ENCODE measurements at regions not wholly inside any gene's neighbourhood (a gene's known extent, or its start where the extent isn't known, plus 50 kb on each side); places are given as distances from the start of the nearest gene placed in this dataset.

DNA sequence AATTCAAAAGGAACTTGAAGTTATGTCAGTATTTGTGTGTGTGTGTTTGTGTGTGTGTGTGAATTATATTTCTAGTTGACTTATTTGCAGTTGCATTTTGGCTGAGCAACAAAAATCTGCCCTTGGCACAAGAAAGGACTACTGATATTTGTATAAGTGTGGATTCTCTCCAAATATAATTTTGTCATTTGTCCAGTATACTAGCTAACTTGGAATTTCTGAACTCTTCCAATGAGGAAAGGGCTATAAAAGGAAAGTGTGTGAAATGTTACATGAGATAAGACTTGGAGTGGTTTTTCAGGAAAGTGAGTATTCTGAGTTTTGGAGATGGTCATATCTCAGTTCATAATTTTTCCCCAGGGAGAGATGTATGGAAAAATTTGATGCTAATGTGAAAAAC is 1384.1 kb upstream of the B3GALT2 start:
- H3K27ac Mint-ChIP-seq: no peak overlapping the region
- no peaks in the 10 kb centered on the region for H3K36me3 Mint-ChIP-seq
- H3K9me3 Mint-ChIP-seq: no peaks in the 10 kb centered on the region
- ATAC-seq (no peak), DNase-seq (ENCODE audit: low spot score in 2 of 2) (no peak)

DNA sequence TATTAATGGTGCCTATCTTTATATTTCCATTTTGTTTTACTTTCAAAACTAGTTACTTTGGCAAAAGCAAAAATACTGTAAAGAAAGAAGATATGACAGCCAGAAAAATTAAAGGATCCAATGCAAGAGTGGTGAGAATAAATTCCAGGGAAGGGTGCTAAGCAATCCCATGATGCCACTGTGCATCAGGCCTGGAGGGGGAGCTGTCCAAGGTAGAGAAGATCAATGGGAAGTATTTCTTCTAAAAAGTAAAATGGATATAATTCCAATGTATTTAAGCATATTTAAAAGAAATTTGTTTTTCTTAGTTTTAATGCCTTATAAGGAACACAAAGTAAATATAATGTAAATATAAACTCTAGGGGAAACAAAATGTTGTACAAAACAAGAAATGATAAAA is 1382.2 kb upstream of the B3GALT2 start:
- Mint-ChIP-seq H3K36me3 (no peaks in the 10 kb centered on the region), H3K9me3 (no peaks in the 10 kb centered on the region)
- ATAC-seq: no peak

DNA sequence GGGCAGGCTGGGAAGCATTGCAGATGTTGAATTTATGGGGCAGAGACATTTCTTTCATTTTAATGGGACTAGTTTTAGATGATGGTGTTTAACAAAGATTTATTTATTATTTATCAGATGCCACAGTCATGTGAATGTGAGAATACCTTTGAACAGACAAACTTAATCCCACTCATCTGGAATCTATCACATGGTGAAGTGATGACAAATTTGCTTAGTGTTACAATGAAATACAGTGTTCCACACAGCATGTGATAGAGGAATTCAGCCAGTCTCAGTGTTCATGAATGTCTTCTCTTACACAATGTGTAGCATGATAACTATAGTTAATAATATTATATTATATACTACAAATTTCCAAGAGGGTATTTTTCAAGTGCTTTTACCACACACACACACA is 1361.7 kb upstream of the B3GALT2 start:
- peaks cover 5% of the 10 kb centered on the region in 2 donors for H3K9me3 Mint-ChIP-seq
- H3K36me3 Mint-ChIP-seq: no peaks in the 10 kb centered on the region
- DNase-seq (ENCODE audit: low spot score in 2 of 2) (no peak), ATAC-seq (no peak)
- H3K27ac Mint-ChIP-seq: no peak overlapping the region

More for the DNA sequence above, 1382.2 kb upstream of the B3GALT2 start:
- no peak for DNase-seq (ENCODE audit: low spot score in 2 of 2)
- H3K27ac Mint-ChIP-seq: no peak overlapping the region

DNA sequence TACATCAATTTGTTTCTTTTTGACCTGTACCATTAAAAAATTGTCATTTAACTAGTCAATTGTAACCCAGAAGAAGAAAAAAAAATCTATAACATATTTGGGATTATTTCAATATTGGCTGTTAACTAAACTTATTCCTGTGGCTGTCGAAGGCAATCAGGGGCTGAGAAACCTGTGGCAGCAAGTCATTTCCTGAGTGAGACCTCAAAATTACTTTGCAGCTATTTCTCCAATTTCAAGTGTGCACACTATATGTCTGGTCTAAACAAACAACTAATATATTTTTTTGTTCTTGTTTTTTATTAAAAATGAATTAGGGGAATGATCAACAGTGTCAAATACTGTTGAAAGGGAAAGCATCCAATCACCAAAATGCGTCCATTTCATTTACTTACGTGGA is 1357.6 kb upstream of the B3GALT2 start:
- Mint-ChIP-seq H3K9me3 (peaks cover 5 to 8% of the 10 kb centered on the region in 2 donors), H3K27ac (no peak overlapping the region), H3K36me3 (no peaks in the 10 kb centered on the region)
- no peak for DNase-seq (ENCODE audit: low spot score in 2 of 2)
- no peak for ATAC-seq

DNA sequence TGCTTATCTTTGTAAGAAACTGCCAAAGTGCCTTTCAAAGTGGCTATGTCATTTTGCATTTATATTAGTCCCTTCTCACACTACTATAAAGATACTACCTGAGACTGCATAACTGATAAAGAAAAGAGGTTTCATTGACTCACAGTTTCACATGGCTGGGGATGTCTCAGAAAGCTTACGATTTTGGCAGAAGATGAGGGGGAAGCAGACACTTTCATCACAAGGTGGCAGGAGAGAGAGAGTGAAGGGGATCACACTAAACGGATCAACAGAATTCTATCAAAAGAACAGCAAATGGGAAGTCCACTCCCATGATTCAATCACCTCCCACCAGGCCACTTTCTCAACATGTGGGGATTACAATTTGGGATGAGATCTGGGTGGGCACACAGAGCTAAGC is 1352.0 kb upstream of the B3GALT2 start:
- Mint-ChIP-seq H3K9me3 (peaks cover 4% of the 10 kb centered on the region in 2 donors), H3K36me3 (no peaks in the 10 kb centered on the region), H3K27ac (no peak overlapping the region)
- no peak for DNase-seq (ENCODE audit: low spot score in 2 of 2)
- no peak for ATAC-seq

DNA sequence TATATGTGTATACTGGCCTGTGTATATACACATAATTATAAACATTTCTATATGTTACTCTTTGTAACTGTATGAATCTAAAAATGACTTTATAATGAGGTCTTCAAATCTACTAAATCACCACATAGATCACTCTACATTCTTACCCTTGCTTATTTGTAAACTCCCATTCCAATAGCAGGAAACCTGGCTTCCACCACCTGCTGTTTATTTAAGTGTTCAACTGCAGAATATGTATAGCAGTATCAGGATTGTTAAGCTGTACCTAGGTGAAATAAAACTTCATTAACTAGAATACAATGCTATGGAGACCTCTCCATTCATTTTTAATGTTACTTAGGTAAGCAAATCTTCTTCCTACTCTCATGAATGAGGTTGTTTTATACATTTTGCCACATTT is 1351.1 kb upstream of the B3GALT2 start:
- peaks cover under 1 to 4% of the 10 kb centered on the region in 2 donors for H3K9me3 Mint-ChIP-seq
- no peak for DNase-seq (ENCODE audit: low spot score in 2 of 2)
- no peak for ATAC-seq
- H3K27ac Mint-ChIP-seq: no peak overlapping the region
- H3K36me3 Mint-ChIP-seq: no peaks in the 10 kb centered on the region

DNA sequence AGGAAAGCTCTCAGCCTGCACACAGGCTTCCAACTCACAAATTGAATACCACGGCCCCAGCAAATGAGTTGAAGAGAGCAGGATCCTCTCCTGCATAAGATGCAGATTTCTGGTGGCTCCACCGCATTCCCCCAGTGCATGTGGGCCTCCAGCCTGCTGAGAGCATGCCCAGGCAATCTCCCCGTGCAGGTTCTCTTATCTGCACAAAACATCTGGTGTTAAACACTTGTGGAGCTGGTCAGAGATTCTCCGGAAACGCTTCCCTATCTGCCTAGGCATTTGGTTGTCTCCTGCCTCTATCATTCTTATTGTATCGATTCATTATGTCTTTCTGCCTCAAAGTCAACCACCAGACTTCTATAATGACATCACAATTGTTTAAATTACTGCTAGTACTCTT is 1349.0 kb upstream of the B3GALT2 start:
- ATAC-seq: no peak
- H3K9me3 Mint-ChIP-seq: peaks cover 0 to 4% of the 10 kb centered on the region in 2 donors
- H3K36me3 Mint-ChIP-seq: no peaks in the 10 kb centered on the region
- no peak overlapping the region for H3K27ac Mint-ChIP-seq
- no peak for DNase-seq (ENCODE audit: low spot score in 2 of 2)

DNA sequence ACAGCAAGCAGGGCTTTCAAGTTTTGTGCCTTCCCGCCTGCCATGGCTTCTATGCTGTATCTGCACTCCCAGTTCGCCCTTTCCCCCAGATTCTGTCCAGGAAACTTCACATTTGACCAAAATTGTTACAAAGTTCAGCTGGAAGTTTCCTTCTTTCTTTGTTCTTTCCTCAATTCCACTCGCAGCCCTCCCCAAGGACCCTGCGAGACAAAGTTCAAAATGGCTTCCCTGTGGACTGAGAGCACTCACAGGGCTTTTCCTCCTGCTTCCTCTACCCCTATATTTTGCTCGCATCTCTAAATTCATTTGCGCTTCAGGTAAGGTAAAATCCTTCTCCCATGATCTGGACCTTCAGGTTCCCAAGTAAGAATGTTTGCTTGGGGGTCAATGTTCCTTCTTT is 1348.4 kb upstream of the B3GALT2 start:
- Mint-ChIP-seq H3K36me3 (no peaks in the 10 kb centered on the region), H3K27ac (no peak overlapping the region), H3K9me3 (peaks cover 0 to 4% of the 10 kb centered on the region in 2 donors)
- DNase-seq (ENCODE audit: low spot score in 2 of 2) (no peak), ATAC-seq (no peak)

DNA sequence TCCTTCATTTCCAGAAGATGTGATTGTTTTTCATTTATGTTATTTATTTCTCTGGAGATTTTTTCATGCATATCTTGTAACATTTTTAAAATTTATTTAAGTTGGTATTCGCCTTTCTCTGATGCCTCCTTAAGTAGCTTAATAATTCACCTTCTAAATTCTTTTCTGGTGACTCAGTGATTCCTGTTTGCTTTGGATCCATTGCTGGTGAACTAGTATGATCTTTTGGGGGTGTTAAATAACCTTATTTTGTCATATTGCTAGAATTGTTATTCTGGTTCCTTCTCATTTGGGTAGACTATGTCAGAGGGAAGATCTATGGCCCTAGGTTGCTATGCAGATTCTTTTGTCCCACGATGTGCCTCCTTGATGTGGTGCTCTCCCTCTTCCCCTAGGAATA is 1347.2 kb upstream of the B3GALT2 start:
- peaks cover 0 to 4% of the 10 kb centered on the region in 2 donors for H3K9me3 Mint-ChIP-seq
- DNase-seq (ENCODE audit: low spot score in 2 of 2) (no peak), ATAC-seq (no peak)
- no peak overlapping the region for H3K27ac Mint-ChIP-seq
- H3K36me3 Mint-ChIP-seq: no peaks in the 10 kb centered on the region

DNA sequence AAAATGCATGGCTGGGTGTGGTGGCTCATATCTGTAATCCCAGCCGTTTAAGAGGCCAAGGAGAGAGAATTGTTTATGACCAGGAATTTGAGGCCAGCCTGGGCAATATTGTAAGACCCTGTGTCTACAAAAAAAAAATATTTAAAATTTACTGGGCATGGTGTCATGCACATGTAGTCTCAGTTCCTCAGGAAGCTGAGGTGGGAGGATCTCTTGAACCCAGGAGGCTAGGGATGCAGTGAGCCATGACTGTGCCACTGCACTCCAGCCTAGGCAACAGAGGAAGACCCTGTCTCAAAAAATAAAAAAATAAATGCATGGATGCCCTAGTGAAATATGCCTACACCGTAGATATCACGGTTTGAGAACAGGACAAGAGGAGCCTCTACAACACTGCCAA is 1331.2 kb upstream of the B3GALT2 start:
- H3K36me3 Mint-ChIP-seq: no peaks in the 10 kb centered on the region
- no peak for ATAC-seq
- DNase-seq (ENCODE audit: low spot score in 2 of 2): no peak
- H3K9me3 Mint-ChIP-seq: peaks cover 0 to 4% of the 10 kb centered on the region in 2 donors
- no peak overlapping the region for H3K27ac Mint-ChIP-seq

DNA sequence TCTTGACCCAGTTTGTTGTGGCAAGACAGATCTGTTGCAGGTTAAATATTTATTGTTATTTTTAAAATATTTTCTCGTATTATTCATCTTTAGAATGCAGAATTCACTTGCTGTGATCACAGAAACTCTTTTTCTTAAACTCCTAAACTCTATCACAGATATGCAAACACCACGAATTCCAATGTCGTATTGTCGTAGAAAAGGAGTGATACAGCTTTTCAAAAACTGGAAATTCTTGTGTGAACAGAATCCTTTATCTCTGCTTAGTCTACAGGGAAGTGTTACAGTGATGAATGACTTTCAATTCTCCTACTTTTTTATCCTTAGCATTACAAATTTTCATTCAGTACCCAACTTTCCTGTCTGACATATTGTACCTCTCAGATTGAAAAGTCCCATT is 1329.5 kb upstream of the B3GALT2 start:
- no peak overlapping the region for H3K27ac Mint-ChIP-seq
- no peaks in the 10 kb centered on the region for H3K36me3 Mint-ChIP-seq
- no peak for DNase-seq (ENCODE audit: low spot score in 2 of 2)
- H3K9me3 Mint-ChIP-seq: peaks cover 4 to 6% of the 10 kb centered on the region in 2 donors
- ATAC-seq: no peak

DNA sequence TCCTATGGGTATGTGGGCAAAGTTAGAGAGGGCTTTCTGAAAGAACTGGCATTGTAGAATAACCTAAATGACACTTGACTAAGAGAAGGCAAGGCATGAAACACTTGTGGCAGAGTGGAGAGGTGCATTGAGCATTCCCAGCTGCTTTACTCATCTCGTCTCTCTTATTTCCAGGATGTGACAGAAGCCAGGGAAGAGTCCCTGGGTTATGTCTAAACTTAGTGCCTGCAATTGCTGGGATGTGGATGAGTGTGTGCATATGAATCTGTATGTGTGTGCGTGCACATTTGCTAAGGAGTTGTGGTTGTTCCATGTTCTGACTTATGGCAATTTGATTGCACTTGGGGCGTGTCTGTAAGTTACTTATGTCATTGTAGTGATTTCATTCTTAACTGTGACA is 1326.5 kb upstream of the B3GALT2 start:
- no peak for ATAC-seq
- no peak for DNase-seq (ENCODE audit: low spot score in 2 of 2)
- no peak overlapping the region for H3K27ac Mint-ChIP-seq
- peaks cover 12 to 15% of the 10 kb centered on the region in 2 donors for H3K9me3 Mint-ChIP-seq
- H3K36me3 Mint-ChIP-seq: no peaks in the 10 kb centered on the region

DNA sequence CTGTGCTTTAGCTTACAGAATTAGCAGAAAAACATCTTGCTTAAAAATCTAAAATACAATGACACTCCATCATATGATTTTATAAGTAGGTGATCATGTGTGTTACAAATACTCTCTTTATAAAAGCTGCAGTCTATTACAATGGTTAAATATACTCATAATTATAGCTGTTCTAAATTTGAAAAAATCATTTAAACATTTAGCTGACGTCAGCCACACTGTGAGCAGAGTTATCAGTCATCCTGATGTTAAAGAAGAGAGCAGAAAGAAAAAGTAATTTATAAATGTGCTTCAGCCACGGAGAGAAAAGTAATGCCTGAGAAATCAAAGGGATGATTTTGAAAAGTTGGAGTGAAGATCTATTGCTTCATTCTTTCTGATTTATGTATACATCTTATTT is 1325.9 kb upstream of the B3GALT2 start:
- Mint-ChIP-seq H3K36me3 (no peaks in the 10 kb centered on the region), H3K9me3 (peaks cover 12 to 15% of the 10 kb centered on the region in 2 donors)
- no peak for ATAC-seq

DNA sequence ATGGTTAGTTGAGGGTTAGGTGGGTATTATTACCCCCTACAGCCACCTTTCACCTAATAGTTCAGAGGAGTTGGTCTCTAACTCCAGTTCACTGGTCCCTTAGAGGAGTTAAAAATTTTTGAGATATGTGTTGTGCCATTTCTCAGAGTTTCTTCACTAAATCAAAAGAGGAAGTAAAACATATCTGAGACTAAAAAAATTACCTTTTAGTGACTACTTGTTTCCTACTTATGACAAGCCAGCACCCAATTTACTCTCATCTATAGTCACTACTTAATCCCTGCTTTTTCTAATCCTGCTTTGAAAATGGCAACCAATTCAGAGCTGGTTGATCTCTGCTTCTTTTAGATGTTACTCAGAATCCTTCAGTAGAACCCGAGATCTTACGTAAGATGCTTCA is 1316.8 kb upstream of the B3GALT2 start:
- H3K9me3 Mint-ChIP-seq: no peaks in the 10 kb centered on the region
- no peak for ATAC-seq
- no peak overlapping the region for H3K27ac Mint-ChIP-seq
- no peaks in the 10 kb centered on the region for H3K36me3 Mint-ChIP-seq
- no peak for DNase-seq (ENCODE audit: low spot score in 2 of 2)

More for the DNA sequence above, 1325.9 kb upstream of the B3GALT2 start:
- no peak overlapping the region for H3K27ac Mint-ChIP-seq
- no peak for DNase-seq (ENCODE audit: low spot score in 2 of 2)

DNA sequence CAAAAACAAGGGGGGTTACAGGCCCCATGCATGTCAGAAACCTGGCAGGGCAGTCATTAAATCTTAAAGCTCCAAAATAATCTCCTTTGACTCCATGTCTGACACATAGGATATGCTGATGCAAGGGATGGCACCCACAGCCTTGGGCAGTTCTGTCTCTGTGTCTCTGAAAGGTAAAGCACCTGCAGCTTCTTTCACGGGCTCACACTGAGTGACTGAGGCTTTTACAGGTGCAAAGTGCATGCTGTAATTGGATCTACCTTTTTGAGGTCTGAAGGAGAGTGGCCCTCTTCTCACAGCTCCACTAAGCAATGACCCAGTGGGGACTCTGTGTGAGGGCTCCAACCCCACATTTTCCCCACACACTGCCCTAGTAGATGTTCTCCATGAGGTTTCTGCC is 1309.0 kb upstream of the B3GALT2 start:
- Mint-ChIP-seq H3K9me3 (peaks cover 0 to 4% of the 10 kb centered on the region in 2 donors), H3K36me3 (no peaks in the 10 kb centered on the region), H3K27ac (no peak overlapping the region)
- DNase-seq (ENCODE audit: low spot score in 2 of 2) (no peak), ATAC-seq (no peak)

DNA sequence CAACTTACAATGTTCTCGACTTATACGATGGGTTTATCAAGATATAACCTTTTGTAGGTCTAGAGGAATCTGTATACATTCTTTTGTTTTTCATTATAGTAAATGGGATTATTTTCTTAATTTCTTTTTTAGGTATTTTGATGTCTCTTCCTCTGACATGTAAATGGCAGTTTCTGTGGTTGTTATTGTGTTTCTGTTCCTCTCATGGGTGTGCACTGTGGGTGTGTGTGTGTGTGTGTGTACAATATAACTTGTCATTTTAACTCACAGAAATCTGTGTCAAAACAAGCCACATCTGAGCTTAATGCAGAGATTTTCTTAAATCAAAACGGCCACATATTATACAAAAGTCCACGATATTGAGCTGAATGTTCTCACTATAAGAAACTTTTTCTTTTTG is 1300.8 kb upstream of the B3GALT2 start:
- Mint-ChIP-seq H3K9me3 (no peaks in the 10 kb centered on the region), H3K27ac (no peak overlapping the region), H3K36me3 (no peaks in the 10 kb centered on the region)
- DNase-seq (ENCODE audit: low spot score in 2 of 2) (no peak), ATAC-seq (no peak)

DNA sequence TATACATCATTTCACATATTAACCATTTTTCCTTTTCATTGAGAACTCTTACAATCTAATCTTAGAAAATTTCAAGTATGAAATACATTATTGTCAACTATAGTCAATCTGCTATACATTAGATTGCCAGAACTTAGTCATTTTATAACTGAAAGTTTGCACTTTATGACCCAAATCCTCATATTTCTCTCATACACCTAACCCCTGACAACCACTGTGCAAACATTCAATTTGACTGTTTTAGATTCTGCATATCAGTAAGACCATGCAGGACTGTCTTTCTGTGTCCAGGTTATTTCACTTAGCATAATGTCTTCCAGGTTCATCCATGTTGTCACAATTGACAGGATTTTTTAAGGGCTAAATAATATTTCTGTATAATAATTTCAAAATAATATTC is 1299.0 kb upstream of the B3GALT2 start:
- Mint-ChIP-seq H3K9me3 (no peaks in the 10 kb centered on the region), H3K27ac (no peak overlapping the region), H3K36me3 (no peaks in the 10 kb centered on the region)
- ATAC-seq: peak in 1 of 2 donors; percentile 80
- no peak for DNase-seq (ENCODE audit: low spot score in 2 of 2)

DNA sequence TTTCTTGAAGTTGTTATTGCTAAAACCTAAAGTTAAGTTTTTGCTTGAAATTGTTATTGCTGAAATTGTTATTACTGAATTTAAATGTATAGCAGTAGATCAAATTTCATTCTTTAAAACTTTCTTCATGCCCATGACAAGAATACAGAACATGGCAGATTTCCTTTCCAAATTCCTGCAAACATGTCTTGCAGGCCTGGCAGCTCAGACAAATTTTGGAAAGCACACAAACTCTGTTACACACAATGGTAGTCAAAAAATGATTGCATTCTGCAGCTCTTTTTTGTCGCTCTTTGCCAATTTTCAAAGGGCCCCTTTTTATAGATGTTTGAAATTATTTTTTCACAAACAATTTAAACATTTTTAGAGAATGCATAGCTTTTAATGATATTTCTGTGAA is 1292.3 kb upstream of the B3GALT2 start:
- DNase-seq (ENCODE audit: low spot score in 2 of 2) (no peak), ATAC-seq (no peak)
- Mint-ChIP-seq H3K36me3 (no peaks in the 10 kb centered on the region), H3K9me3 (no peaks in the 10 kb centered on the region), H3K27ac (no peak overlapping the region)

DNA sequence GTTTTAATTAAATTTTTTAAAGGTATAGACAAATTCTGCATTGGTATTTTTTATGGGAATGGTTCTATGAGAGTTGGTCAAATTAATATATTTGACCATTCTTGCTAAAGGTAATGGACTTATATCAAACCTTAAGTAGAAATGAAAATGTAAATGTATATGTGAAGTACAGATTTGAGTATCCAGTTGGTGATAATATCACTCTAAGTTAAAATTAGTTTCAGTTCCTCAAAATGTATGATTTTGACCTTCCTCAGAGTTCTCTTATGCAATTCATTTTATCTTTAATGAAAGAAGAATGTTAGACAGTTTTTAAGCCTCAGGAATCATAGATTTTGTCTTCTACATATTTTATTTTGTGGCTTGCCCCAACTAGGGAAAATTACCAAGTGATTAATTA is 1291.5 kb upstream of the B3GALT2 start:
- no peak for DNase-seq (ENCODE audit: low spot score in 2 of 2)
- Mint-ChIP-seq H3K27ac (no peak overlapping the region), H3K9me3 (no peaks in the 10 kb centered on the region), H3K36me3 (no peaks in the 10 kb centered on the region)
- no peak for ATAC-seq

Measured in activated naive CD4-positive, alpha-beta T cell treated with anti-CD3 and anti-CD28 coated beads, Interleukin-2, amount 50 U/mL, for 72 hours (primary cell).